C4-2B (cell line): ENCODE measurements at regions not wholly inside any gene's neighbourhood (a gene's known extent, or its start where the extent isn't known, plus 50 kb on each side); places are given as distances from the start of the nearest gene placed in this dataset.

Experiments
- ZFX ChIP-seq: fragments of 450-650 bp; IDR thresholded peaks from 2 replicates; pipeline ENCODE4 v1.6.1; 2017
- TF ChIP-seq, protein P1 (sequence below): fragments of 450-650 bp; conservative IDR thresholded peaks from 2 replicates; pipeline ENCODE4 v1.5.1; 2017; ENCODE audit warnings: mild to moderate bottlenecking

DNA sequence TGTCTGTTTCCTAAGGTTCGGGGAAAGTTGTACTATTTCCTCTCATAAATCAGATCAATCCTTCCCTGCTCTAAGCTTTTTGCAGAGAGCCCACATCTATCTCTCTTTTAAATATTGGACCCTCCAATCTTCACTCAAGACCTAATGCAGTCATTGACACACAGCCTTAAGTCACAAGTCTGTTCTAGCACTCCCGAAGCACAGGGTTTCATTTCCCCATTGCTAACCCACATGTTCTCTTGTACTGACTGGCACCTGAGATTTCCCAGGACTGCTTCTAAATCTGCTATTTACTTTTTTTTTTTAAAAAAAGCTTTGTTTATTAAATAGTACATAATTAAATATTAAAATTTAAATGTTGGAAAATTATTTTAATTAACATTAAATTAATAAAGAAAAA is 674.7 kb downstream of the TBC1D22A start:
- TF ChIP-seq, protein P1, sequence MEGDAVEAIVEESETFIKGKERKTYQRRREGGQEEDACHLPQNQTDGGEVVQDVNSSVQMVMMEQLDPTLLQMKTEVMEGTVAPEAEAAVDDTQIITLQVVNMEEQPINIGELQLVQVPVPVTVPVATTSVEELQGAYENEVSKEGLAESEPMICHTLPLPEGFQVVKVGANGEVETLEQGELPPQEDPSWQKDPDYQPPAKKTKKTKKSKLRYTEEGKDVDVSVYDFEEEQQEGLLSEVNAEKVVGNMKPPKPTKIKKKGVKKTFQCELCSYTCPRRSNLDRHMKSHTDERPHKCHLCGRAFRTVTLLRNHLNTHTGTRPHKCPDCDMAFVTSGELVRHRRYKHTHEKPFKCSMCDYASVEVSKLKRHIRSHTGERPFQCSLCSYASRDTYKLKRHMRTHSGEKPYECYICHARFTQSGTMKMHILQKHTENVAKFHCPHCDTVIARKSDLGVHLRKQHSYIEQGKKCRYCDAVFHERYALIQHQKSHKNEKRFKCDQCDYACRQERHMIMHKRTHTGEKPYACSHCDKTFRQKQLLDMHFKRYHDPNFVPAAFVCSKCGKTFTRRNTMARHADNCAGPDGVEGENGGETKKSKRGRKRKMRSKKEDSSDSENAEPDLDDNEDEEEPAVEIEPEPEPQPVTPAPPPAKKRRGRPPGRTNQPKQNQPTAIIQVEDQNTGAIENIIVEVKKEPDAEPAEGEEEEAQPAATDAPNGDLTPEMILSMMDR, result no peak
- TF ChIP-seq ZFX, result no peak
